IPS DF 6.9 (cell line): ENCODE measurements at regions not wholly inside any gene's neighbourhood (a gene's known extent, or its start where the extent isn't known, plus 50 kb on each side); places are given as distances from the start of the nearest gene placed in this dataset.

Source experiments
- DNase-seq: peaks from one replicate; pipeline ENCODE4 v3.0.0-alpha.2; 2013; ENCODE audit warnings: low read depth, low spot score
- H3K27ac ChIP-seq: one replicate; pipeline ENCODE4 v1.5.1; 2013; ENCODE audit warnings: low read length, control low read depth
- H3K27me3 ChIP-seq: 2 replicates; pipeline ENCODE4 v1.6.1; 2013; ENCODE audit warnings: mild to moderate bottlenecking, low read length; ENCODE audit not compliant: control insufficient read depth, insufficient read depth
- H3K36me3 ChIP-seq: 2 replicates; pipeline ENCODE4 v1.6.1; 2013; ENCODE audit warnings: low read length; ENCODE audit not compliant: control insufficient read depth, insufficient read depth
- H3K4me1 ChIP-seq: 2 replicates; pipeline ENCODE4 v1.6.1; 2013; ENCODE audit warnings: low read length; ENCODE audit not compliant: control insufficient read depth, insufficient read depth
- H3K4me3 ChIP-seq: 2 replicates; pipeline ENCODE4 v1.5.1; 2013; ENCODE audit warnings: mild to moderate bottlenecking, low read length
- H3K9me3 ChIP-seq: 2 replicates; pipeline ENCODE4 v1.6.1; 2013; ENCODE audit warnings: low read length, inconsistent platforms; ENCODE audit not compliant: control insufficient read depth, insufficient read depth
- WGBS: extraction: QIAGEN DNeasy Blood & Tissue Kit; methylation state at CpG from one replicate; pipeline ENCODE4 v1.1.7; 2013; ENCODE audit warnings: mixed read lengths, missing lambda C conversion rate; ENCODE audit not compliant: insufficient read length, insufficient coverage; 5-methylcytosine and 5-hydroxymethylcytosine counted together

DNA sequence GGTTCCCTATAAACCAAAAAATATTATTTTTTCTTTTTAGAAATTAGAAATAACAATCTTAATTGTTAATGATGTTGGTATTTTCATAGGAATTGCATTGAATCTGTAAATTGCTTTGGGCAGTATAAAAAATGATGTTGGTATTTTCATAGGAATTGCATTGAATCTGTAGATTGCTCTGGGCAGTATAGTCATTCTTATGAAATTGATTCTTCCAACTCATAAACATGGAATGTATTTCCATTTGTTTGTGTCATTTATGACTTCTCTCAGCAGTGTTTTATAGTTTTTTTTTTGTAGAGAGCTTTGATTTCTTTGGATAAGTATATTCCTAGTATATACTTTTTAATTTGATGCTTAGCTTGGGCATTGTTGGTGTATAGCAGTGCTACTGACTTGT lies 82.0 kb upstream of the NT5C1B start:
- no peak overlapping the region for H3K4me3 ChIP-seq
- no peak overlapping the region for H3K27ac ChIP-seq
- no peak for DNase-seq
- H3K27me3 ChIP-seq: no peaks in the 10 kb centered on the region
- no peaks in the 10 kb centered on the region for H3K4me1 ChIP-seq
- H3K9me3 ChIP-seq: no peaks in the 10 kb centered on the region
- H3K36me3 ChIP-seq: no peaks in the 10 kb centered on the region

DNA sequence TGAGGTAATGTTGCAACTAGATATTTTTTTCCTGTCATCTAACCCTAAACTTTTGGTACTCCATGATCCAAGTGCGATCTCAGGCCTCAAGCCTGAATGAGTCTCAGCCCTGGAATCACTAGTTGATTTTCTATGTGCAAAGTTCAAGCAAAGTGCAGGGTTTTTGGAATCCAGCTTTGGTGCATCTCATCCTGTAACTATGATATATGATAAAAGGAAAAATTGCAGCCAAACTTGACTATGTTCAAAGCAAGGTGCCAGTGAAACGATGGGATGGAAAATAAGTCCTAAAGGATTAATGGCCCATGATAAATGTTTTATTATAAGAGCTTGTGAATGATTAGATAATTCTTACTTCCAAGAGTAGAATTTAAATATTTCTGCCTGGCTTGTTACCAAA lies 78.9 kb upstream of the NT5C1B start:
- H3K27ac ChIP-seq: no peak overlapping the region
- no peaks in the 10 kb centered on the region for H3K4me1 ChIP-seq
- no peaks in the 10 kb centered on the region for H3K36me3 ChIP-seq
- WGBS: no CpG with 5 or more reads among the region's 2 CpGs
- H3K27me3 ChIP-seq: no peaks in the 10 kb centered on the region
- H3K4me3 ChIP-seq: no peak overlapping the region
- DNase-seq: no peak
- H3K9me3 ChIP-seq: no peaks in the 10 kb centered on the region

DNA sequence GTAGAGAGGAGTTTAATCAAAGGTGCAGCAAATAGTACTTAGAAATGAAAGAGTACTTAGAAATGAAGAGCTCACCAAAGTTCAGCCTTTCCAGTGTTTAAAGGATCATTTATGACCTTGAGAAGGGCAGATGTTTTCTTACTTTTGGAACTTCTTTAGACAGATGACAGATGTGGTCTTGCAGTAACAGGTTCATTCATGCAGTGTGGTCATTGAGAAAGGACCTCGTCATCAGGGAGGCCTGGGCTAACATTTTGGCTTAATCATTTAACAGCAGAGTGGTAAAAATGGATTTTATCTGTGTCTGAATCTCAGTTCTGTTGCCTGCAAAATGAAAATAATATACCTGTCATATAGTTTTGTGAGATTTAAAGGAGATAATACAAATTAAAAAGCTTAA lies 75.1 kb upstream of the NT5C1B start:
- no CpG with 5 or more reads among the region's 1 CpG for WGBS
- no peak for DNase-seq
- Histone ChIP-seq H3K4me3 (no peak overlapping the region), H3K27me3 (no peaks in the 10 kb centered on the region), H3K4me1 (no peaks in the 10 kb centered on the region), H3K9me3 (no peaks in the 10 kb centered on the region), H3K27ac (no peak overlapping the region), H3K36me3 (no peaks in the 10 kb centered on the region)

DNA sequence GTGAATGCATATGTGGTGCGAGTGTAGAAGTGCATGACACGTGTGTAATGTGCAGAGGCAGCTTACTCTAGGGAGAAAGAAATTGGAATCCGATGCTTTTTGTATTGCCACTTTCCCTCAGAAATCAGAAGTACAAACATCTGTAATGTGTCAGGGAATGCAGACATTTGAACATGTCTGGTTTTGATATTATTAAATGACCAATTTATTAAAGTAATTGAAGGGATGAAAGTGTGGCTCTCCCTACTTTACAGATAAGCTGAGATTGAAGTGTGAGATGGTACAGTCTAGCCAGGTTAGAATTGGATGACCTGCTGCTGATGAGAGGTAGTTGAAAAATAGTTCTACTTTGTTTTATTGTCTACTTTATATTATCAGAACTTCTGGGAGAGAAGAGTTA lies 74.5 kb upstream of the NT5C1B start:
- no CpG with 5 or more reads among the region's 3 CpGs for WGBS
- Histone ChIP-seq H3K9me3 (no peaks in the 10 kb centered on the region), H3K36me3 (no peaks in the 10 kb centered on the region), H3K4me1 (no peaks in the 10 kb centered on the region), H3K27ac (no peak overlapping the region), H3K27me3 (no peaks in the 10 kb centered on the region), H3K4me3 (no peak overlapping the region)
- no peak for DNase-seq

DNA sequence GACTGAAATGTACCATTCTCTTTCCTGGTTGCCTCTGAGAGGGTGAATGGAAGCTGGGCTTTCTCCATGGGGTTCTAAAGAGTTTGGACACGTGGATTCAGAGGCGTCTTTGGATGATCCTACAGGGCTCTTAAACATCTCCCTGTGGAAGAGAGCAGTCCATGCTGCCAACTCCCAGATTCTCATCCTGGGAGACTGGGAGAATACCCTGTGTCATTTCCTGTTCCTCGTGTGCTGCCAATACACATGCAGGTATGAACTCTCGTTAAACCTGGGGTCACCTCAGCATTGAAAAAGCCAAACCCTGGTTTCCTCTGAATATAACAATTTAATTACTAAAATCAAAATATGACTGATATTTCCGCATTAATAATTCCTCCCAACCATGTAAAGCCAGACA lies 73.3 kb upstream of the NT5C1B start:
- no peak overlapping the region for H3K4me3 ChIP-seq
- H3K27ac ChIP-seq: no peak overlapping the region
- no peaks in the 10 kb centered on the region for H3K27me3 ChIP-seq
- H3K36me3 ChIP-seq: no peaks in the 10 kb centered on the region
- H3K9me3 ChIP-seq: no peaks in the 10 kb centered on the region
- H3K4me1 ChIP-seq: no peaks in the 10 kb centered on the region
- WGBS: 100% methylated on average over 1 of the region's 5 CpGs
- no peak for DNase-seq

DNA sequence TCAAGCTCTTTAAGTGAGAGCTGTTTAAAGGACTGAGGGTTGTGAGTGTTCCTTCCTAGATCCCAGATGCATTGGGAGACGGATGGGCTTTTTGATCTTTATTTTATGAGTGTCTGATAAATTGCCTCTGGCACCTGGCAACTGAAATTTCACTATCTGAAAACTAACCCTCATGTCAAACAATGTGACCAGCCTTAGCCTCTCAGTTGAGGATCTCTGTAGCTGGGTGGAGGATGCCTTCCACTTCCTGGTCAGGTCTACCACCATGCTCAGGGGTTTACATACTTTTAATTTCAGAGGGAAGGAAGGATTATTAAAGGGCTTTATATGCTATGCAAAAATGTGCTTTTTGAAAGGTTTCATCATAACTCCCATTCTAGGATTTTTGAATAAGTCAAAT lies 70.5 kb upstream of the NT5C1B start:
- no peaks in the 10 kb centered on the region for H3K36me3 ChIP-seq
- H3K27ac ChIP-seq: no peak overlapping the region
- H3K4me3 ChIP-seq: no peak overlapping the region
- no peaks in the 10 kb centered on the region for H3K9me3 ChIP-seq
- no peaks in the 10 kb centered on the region for H3K4me1 ChIP-seq
- no CpG with 5 or more reads among the region's 1 CpG for WGBS
- no peaks in the 10 kb centered on the region for H3K27me3 ChIP-seq
- no peak for DNase-seq

DNA sequence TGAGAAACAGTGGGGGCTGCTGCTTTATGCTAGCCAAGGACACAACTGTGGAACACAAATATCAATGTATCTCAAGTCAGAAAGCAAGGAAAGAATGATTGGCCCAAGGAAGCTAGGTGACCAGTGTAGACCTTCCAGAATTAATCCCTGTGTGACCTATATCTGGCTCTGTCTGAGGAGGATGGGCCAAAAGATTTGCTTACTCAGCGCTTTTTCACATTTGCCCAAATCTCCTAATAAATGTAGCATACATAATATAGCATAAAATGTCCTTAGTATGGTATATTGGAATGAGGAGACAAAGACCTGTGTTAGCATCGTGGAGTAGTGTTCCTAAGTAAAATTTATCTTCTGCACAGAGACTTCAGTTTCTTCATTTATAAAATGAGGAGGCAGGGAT lies 66.7 kb upstream of the NT5C1B start:
- WGBS: no CpG with 5 or more reads among the region's 2 CpGs
- H3K4me3 ChIP-seq: no peak overlapping the region

DNA sequence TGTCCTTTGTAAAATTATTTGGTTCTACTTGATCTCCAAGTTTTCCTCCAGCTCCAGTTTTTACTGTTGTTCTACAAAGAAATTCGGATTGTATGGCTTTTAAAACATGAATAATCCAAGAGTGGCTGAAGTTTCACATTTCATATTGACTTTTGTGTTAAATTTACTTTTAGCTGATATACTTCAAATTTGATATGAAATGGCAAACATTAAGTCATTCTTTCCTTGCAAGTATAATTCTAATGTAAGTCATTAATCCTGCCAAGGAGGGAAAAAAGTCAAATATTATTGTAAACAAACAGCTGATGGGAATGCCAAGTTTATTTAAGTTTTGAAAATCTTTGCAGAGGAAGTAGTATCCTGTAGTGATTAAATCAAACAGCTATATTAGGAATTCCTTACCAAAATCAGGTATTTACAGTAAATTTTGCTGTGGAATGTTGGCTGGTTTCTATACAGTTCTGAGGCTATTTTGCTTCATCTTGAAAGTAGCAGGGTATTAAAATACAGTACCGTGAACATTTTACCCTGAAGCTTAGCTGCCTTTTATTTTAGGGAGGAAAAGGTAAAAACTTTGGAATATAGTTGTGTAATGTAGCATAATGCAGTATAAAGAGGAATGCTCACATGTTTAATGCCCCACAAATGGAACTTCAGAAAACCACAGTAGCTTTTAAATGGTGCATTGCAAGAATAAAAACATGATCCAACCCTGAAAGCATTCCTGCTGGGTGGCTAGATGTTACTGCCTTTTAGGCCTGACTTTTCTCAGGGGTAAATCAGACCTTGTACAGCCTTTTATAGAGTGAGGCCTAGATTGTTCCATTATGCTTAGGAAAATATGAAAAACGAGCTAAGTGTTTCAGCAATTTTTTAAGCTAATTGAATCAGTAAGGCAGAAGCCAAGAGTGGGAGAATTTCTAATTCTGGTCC lies 62.7 kb upstream of the NT5C1B start:
- no peaks in the 10 kb centered on the region for H3K27me3 ChIP-seq
- H3K4me1 ChIP-seq: no peaks in the 10 kb centered on the region
- no CpG with 5 or more reads among the region's 3 CpGs for WGBS
- DNase-seq: no peak
- no peaks in the 10 kb centered on the region for H3K9me3 ChIP-seq
- H3K27ac ChIP-seq: no peak overlapping the region
- H3K4me3 ChIP-seq: no peak overlapping the region
- no peaks in the 10 kb centered on the region for H3K36me3 ChIP-seq

More for the DNA sequence above, 66.7 kb upstream of the NT5C1B start:
- Histone ChIP-seq H3K27ac (no peak overlapping the region), H3K36me3 (no peaks in the 10 kb centered on the region), H3K4me1 (no peaks in the 10 kb centered on the region), H3K27me3 (no peaks in the 10 kb centered on the region), H3K9me3 (no peaks in the 10 kb centered on the region)
- DNase-seq: no peak

DNA sequence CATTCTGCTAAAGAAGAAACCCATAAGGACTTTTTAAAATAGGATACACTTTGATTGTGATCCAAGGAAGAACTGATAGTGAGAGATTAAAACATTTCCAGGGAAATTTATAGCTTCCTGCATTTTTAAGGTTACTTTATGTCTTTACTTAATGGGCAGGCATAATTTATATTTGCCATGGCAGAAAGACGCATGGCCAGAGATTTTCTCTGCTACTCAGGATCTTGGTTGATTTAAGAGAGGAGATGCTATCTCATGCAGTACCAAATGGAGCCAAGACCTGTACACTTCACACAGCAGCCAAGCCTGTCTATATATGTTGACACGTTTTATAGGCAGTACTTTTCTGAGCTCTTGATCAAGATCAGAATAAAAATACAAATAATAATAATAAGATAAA lies 60.9 kb upstream of the NT5C1B start:
- H3K9me3 ChIP-seq: no peaks in the 10 kb centered on the region
- H3K27ac ChIP-seq: no peak overlapping the region
- no peaks in the 10 kb centered on the region for H3K27me3 ChIP-seq
- no peaks in the 10 kb centered on the region for H3K4me1 ChIP-seq
- H3K4me3 ChIP-seq: no peak overlapping the region
- no peak for DNase-seq
- H3K36me3 ChIP-seq: no peaks in the 10 kb centered on the region
- WGBS: no CpG with 5 or more reads among the region's 2 CpGs

DNA sequence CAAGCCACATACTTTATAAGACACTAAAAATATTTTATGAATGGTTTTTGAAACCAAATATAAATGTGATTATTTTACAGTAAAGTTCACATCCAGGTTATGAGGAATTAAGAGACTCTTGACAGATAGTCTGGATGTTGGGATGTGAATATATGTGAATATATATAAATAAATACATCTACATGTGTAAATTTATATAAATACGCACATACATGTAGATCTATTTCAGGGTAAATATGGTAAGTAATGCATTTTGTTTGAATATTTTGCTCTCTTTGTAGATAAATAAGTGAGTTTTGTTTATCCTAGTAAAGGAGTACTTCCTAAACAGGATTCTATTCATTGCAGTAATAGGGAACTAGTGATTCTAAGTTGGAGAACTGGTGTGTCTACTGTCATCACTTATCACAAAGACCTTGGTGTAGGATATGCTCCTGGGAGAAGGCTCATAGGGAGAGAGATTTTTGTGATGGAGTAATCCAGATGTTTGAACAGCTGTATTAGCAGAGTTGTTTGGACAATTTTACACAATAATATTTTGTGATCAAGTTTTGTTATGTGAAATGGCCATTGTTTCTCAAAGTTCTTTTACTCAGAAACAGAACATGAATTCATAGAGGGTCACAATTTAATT lies 60.2 kb upstream of the NT5C1B start:
- Histone ChIP-seq H3K27me3 (no peaks in the 10 kb centered on the region), H3K27ac (no peak overlapping the region), H3K9me3 (no peaks in the 10 kb centered on the region), H3K36me3 (no peaks in the 10 kb centered on the region), H3K4me3 (no peak overlapping the region), H3K4me1 (peaks cover 1% of the 10 kb centered on the region; the same call in 1 of the 2 replicates)
- DNase-seq: no peak
- no CpG with 5 or more reads among the region's 1 CpG for WGBS

DNA sequence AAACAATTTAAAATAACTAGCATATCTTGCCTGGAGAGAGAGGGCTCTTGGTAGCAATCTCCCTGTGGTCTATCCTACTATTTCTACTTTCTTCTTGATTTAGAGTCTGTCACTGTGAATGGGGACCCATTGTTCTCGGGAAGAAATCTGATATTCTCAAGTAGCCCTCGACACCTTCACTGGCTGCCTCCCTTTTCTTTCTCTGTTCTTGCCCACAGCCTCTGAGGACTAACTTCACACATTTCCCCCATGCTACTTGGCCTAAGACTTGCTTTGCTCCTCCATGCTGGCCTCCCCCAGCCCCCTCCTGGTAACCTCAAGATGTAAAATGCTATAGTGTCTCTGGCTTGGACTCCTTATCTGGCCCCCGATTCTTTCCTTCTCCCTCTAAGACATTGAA lies 58.8 kb upstream of the NT5C1B start:
- H3K27ac ChIP-seq: no peak overlapping the region
- H3K4me3 ChIP-seq: no peak overlapping the region
- DNase-seq: no peak
- peaks cover 4% of the 10 kb centered on the region; the same call in 1 of the 2 replicates for H3K4me1 ChIP-seq
- no peaks in the 10 kb centered on the region for H3K9me3 ChIP-seq
- WGBS: no CpG with 5 or more reads among the region's 3 CpGs
- no peaks in the 10 kb centered on the region for H3K36me3 ChIP-seq
- H3K27me3 ChIP-seq: no peaks in the 10 kb centered on the region
